RPMI8226 (cell line): ENCODE measurements at regions not wholly inside any gene's neighbourhood (a gene's known extent, or its start where the extent isn't known, plus 50 kb on each side); places are given as distances from the start of the nearest gene placed in this dataset.

Source experiments
- DNase-seq: peaks from one replicate; pipeline ENCODE4 v3.0.0-alpha.2; 2015

DNA sequence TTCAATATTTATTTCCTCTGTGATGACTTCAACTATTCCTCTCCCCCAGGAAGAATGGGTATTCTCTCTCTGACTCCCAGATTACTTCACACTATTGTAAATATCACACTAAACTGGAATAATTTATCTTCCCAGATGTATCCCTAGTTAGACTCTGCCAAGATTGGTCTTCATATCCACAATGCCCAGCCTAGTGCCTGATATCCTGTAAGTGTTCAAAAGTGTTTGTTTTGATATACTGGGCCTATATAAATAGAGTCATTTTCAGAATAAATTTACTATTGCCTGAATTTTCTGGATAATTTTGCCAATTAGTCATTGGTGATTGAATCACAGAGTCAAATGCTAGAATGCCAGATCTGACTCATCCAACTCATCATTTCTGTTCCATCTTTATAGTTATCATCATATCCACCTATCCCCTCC lies 143.7 kb upstream of the TNC start:
- no peak for DNase-seq

DNA sequence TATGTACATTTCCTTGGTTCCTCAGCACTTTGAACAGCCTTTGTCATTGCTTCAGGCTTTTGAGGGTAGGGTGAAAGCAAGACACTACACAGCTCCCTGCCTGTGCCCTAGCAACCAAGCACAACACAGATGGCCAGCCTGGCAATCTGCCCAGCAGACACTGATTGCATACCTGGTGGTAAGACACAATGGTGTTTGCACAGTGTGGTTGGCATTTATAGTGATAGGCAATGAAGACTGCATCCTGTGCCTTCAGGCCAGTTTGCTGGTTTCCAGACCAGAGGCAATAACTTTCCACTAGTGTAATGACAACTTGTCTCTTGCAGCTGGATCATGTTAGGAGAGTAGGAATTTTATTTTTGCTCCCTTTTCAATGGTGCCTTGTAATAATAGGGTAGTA lies 144.5 kb upstream of the TNC start:
- peak; percentile 74 for DNase-seq

GRCh38 chr9:115262952-115263351 lies 145.0 kb upstream of the TNC start:
- no peak for DNase-seq

- no peak for DNase-seq
These were observed 145.6 kb upstream of the TNC start for GRCh38 chr9:115263371-115264075.

DNA sequence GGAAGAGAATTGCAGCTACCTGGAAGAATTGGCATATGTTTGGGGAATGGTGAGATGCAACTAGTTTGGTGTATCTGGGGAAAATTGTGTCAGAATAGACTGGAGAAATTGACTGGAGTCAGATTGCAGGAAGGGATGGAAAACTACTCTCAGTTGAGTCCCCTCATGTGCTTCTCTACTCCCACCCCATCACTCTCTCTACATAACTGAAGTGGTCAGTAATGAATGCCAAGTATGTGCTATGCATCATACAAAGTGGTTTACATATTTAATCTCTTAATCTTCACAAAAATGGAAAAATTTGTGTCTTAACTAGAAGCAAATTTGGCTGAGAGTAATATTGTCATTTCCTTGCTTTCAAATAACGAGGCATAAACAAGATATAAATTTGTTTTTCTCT lies 146.4 kb upstream of the TNC start:
- no peak for DNase-seq

DNA sequence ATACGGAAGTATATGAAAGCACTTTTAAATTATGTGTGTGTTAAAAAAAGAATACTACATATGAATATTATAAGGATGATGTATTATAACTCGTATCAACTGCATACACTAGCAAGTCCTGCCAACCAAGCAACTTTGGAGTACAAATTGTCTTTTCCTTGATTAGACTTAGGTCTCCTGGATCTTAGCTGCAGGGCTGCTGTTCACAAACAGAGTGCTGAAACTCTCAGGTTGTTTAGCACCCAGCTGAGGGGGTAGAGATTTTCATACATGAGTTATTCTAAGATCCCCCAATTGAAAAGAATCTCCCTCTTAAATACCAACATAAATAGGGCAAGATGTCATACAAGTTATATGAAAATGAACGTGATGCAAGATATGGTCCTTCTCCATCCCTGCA lies 149.8 kb upstream of the TNC start:
- no peak for DNase-seq

- DNase-seq: no peak
These were observed 157.8 kb upstream of the TNC start for GRCh38 chr9:115275753-115276152.

- DNase-seq: no peak
These were observed 158.7 kb upstream of the TNC start for GRCh38 chr9:115276621-115277020.

DNA sequence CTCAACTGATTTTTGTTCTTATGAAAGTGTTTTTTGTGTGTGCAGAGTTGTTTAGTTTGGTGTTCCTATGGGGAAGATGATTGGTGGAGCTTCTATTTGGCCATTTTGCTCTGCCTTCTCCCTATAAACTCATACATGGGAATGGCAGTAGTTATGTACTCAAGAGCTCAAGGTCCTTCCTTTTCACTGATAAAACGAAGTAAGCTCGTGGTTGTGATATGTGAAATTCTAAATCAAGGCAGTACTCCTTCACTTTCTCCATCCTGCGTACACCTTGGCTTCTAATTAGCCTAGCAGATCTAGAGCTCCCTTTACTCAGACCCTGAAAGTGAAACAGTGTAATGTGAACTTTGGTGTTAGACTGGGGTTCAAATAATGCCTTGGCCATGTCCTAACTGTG lies 159.3 kb upstream of the TNC start:
- DNase-seq: no peak

- no peak for DNase-seq
These were observed 160.5 kb upstream of the TNC start for GRCh38 chr9:115278326-115279035.

GRCh38 chr9:115283395-115283794 lies 165.4 kb upstream of the TNC start:
- DNase-seq: no peak

DNA sequence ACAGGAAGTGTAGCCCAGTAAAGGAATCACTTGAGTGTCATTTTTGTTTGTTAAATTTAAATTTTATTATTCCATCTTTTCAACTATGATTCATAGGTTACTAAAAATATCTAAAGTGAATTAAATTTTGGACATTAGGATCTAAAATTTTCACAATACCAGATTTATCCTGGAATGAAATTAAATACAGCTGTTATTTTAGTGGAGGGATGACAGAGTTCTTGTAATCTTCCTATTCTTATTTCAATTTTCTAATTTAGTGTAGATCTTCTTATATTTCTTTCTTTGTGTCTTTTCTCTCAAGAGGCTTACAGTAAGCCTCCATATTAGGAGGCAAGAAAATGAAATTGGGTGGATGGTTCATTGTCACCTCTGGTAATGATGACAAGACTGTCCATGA lies 167.9 kb upstream of the TNC start:
- no peak for DNase-seq

DNA sequence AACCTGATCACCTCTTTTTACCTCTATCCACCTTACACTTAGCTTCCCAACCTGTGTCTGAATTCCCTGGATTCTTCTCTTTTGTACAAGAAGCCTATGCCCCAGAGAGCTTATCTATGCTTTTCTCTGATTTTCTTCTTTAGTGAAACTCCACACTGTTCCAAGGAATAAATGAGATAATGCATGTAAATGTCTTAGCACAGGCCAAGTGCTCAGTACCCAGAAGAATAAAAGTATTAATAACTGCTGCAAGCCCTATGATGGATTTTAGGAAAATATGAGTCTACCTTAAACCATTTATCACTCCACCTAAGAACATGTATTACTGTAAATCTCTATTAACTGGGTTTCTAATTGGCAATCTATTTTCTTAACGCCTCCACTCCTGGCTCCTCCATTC lies 168.5 kb upstream of the TNC start:
- DNase-seq: no peak

- DNase-seq: no peak
These were observed 171.8 kb upstream of the TNC start for GRCh38 chr9:115289757-115290208.

- no peak for DNase-seq
These were observed 173.9 kb upstream of the TNC start for GRCh38 chr9:115291841-115292240.

DNA sequence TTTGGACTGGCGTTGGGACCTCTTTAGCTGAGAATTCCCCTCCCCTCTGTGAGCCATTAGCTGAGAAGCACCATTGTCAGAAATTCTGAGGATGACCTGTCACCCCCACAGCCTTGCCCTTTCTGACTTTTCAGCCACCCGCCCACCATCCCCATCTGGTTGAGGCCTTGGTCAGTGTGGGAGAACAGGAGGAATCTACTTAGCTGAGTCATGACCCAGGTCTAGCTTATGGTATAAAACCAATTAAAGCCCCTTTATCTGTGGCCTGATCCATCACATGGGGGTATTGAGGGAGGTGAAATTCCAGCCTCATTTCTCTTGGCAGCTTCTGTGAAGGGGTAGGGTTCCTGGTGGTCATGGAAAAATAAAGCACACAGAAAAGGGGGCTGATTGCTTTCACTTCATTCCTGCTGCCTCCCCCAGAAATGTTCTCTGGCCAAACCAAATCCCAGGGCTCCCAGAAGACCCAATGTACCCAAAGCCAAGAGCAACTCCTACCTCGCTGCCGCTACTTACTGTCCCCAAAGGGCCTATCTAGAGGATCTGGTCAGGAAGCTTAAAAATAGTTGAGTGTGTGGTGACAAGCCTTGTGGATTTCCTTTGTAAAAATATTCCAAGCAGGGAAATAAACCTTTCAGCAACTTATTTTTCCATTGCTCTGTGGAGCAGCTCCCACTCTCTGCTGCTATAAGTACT lies 174.8 kb upstream of the TNC start:
- DNase-seq: no peak

DNA sequence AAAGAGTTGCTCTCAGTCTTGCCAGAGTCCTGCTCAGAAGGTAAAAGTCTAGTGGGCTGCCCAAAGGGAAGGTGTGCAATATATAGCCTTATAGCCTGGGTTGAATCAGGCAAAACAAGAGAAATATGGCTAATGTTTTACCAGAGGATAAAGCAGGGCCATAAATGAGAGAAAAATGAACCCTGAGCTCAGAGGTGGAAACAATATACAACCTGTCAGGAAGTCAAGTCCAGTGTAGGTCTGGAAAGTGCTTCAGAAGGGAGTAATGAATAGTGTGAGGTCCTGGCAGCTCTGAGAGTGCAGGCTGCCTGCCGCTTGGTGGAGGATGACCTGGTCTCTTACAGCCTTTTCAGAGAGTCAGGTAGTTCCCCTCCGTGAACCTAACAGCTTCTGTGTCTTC lies 177.8 kb upstream of the TNC start:
- DNase-seq: no peak

DNA sequence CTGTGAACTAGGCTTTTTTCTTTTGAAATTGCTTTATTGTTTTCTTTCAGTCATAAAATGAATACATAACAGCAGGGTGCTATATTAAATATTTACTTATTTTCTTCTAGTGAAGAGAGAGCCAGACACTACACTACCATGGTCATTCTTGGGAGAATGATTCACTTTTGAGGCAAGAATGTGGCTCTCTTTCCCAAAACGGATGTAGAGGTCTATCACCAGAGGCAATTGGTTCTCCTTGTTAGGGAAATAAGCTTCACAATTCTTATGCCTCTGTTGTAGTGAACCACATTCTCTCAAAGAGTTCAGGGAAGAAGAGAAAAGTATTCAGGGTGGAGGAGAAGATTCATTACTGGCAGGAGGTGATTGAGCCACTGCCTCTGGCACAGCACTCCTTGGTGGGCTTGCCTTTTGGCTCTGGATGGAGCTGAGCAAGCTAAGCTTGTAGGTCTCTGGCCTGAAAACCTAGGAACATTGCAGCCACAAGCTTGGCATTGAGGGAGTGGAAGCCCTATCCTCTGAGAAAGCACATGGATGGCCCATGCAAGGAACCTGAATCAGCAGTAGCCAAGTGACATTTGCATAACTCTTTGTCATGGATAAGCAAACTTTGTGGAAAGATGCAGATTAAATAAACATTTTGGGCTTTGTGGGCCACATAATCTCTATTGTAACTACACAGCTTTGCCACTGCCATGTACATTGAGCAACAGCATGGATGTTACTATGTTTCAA lies 179.0 kb upstream of the TNC start:
- DNase-seq: no peak

DNA sequence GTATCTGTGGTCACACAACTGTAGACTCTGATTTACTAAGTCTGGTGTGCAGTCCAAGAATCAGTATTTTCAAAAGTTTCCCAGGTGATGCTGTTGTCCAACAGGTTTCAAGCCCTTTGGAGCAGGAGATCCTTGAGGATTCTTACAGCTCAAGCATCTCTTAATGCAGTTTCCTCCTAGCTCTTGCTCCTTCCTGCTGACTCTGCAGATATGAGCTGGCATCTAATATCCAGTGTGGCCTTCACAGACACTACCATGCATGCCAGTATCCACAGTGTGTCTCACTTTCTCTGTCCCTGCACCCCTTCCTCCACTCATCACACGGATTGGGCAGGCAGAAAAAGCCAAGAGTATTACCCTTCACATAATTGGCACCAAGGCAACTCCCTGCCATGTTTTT lies 182.2 kb upstream of the TNC start:
- no peak for DNase-seq

DNA sequence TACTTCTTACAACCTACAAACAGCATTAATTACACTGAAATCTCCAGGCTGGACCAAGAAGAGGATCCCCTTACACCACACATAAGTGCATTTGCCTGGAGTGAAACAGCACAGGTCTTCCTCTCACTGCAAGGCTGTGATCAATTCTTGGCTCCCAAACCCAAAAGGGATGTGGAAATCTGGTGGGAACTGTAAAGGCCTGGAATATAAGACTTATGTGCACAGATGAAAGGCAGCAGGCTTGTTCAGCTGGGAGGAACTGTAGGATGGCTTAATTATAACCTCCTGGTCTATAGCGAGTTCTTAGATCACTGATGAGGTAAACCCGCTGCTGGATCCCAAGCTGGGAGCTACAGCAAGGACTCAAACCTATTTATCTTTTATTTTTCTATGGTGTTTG lies 182.9 kb upstream of the TNC start:
- no peak for DNase-seq

- no peak for DNase-seq
These were observed 183.6 kb upstream of the TNC start for GRCh38 chr9:115301581-115301980.

DNA sequence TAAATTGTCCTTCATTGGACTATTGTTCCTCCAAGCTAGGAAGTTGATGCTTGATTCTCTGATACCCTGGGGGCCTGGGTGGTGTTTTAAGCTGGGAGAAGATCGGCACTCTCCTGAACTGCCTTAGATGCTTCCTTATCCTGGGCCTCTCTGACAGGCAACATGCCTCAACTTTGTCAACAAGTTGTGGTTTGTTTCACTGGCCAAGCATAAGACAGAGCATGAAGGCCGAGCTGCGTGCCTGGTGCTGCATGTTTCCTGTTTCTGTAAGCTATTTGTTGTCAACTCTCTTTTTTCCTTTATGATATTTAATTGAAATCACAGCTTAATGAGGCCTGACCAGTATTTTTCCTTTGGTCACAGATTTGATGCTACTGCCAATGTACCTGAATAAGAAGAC lies 187.6 kb upstream of the TNC start:
- DNase-seq: no peak

DNA sequence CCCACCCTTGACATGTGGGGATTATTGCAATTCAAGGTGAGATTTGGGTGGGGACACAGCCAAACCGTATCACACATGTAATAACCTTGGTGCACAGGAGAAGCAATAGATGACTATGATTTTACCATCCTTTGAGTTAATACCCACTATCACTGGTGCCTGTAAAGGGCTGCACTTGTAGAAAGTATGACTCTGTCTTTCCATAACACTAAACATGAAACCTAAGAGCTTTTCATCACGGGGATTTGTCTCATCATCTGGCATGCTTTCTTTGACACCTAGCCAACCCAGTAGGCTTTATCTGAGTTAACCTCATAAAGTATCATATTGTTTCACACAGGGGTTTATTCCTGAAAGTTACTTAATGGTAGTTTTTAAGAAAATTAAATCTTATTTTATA lies 188.9 kb upstream of the TNC start:
- DNase-seq: no peak

GRCh38 chr9:115313545-115313944 lies 195.6 kb upstream of the TNC start:
- DNase-seq: no peak
